Mesenchymal stem cell (in vitro differentiated cells and primary cell): ENCODE measurements at regions not wholly inside any gene's neighbourhood (a gene's known extent, or its start where the extent isn't known, plus 50 kb on each side); places are given as distances from the start of the nearest gene placed in this dataset.

Source experiments
- DNase-seq: peaks from one replicate; pipeline ENCODE4 v3.0.0-alpha.2; 2013
- H2AFZ ChIP-seq: one replicate; pipeline ENCODE4 v1.6.1; 2013; ENCODE audit warnings: low read depth, mild to moderate bottlenecking, control low read depth, inconsistent platforms, low read length, moderate library complexity
- H2AK5ac ChIP-seq: 2 replicates; pipeline ENCODE4 v1.6.1; 2013; ENCODE audit warnings: low read length, moderate library complexity, mild to moderate bottlenecking, inconsistent platforms; ENCODE audit not compliant: severe bottlenecking
- H2BK120ac ChIP-seq: one replicate; pipeline ENCODE4 v1.6.1; 2013; ENCODE audit warnings: low read depth, mild to moderate bottlenecking, inconsistent platforms, low read length, moderate library complexity
- H2BK12ac ChIP-seq, 2 experiments: one replicate each; pipeline ENCODE4 v1.6.1; 2013; ENCODE audit warnings: inconsistent platforms in 2 of 2, low read length in 2 of 2, mild to moderate bottlenecking in 2 of 2, moderate library complexity in 2 of 2, control low read depth in 1 of 2
- H2BK15ac ChIP-seq: one replicate; pipeline ENCODE4 v1.6.1; 2013; ENCODE audit warnings: mild to moderate bottlenecking, low read depth, inconsistent platforms; ENCODE audit not compliant: poor library complexity, severe bottlenecking
- H2BK5ac ChIP-seq: 2 replicates; pipeline ENCODE4 v1.6.1; 2013; ENCODE audit warnings: low read depth, mild to moderate bottlenecking, low read length, control low read depth, inconsistent platforms; ENCODE audit not compliant: poor library complexity, severe bottlenecking
- H3K14ac ChIP-seq, 2 experiments: one replicate each; pipeline ENCODE4 v1.6.1; 2013; ENCODE audit warnings: inconsistent platforms in 2 of 2, low read length in 2 of 2, control low read depth in 1 of 2, mild to moderate bottlenecking in 1 of 2, moderate library complexity in 1 of 2
- H3K18ac ChIP-seq, 2 experiments: one replicate each; pipeline ENCODE4 v1.6.1; 2013; ENCODE audit warnings: inconsistent platforms in 2 of 2, low read length in 2 of 2, control low read depth in 1 of 2, low read depth in 1 of 2, mild to moderate bottlenecking in 1 of 2
- H3K23ac ChIP-seq, 2 experiments: one replicate each; pipeline ENCODE4 v1.6.1; 2013; ENCODE audit warnings: inconsistent platforms in 2 of 2, low read length in 2 of 2, mild to moderate bottlenecking in 2 of 2, moderate library complexity in 2 of 2, control low read depth in 1 of 2
- H3K27ac ChIP-seq: 2 replicates; pipeline ENCODE4 v1.5.1; 2013; ENCODE audit warnings: mild to moderate bottlenecking, moderate library complexity, low read length, control low read depth, inconsistent platforms; ENCODE audit not compliant: poor library complexity, severe bottlenecking
- H3K27me3 ChIP-seq, 2 experiments: 2 replicates each; pipeline versions ENCODE4 v1.6.1 to v1.7.0; 2013; ENCODE audit warnings: low read length in 2 of 2, mild to moderate bottlenecking in 2 of 2, moderate library complexity in 2 of 2, control low read depth in 1 of 2, inconsistent platforms in 1 of 2; ENCODE audit not compliant: control insufficient read depth in 1 of 2, insufficient read depth in 1 of 2
- H3K36me3 ChIP-seq, 2 experiments: 2 replicates each; pipeline versions ENCODE4 v1.6.1 to v1.7.0; 2013; ENCODE audit warnings: low read length in 2 of 2, control low read depth in 1 of 2, inconsistent platforms in 1 of 2, low read depth in 1 of 2, mild to moderate bottlenecking in 1 of 2; ENCODE audit not compliant: insufficient read depth in 2 of 2, control insufficient read depth in 1 of 2
- H3K4ac ChIP-seq, 2 experiments: one replicate each; pipeline ENCODE4 v1.6.1; 2013; ENCODE audit warnings: inconsistent platforms in 2 of 2, low read length in 2 of 2, mild to moderate bottlenecking in 2 of 2, moderate library complexity in 2 of 2, control low read depth in 1 of 2, low read depth in 1 of 2
- H3K4me1 ChIP-seq: 2 replicates; pipeline ENCODE4 v1.6.1; 2013; ENCODE audit warnings: low read depth, low read length, control low read depth; ENCODE audit not compliant: control insufficient read depth, insufficient read depth
- H3K4me2 ChIP-seq: 2 replicates; pipeline ENCODE4 v1.6.1; 2013; ENCODE audit warnings: low read length, mild to moderate bottlenecking, inconsistent platforms; ENCODE audit not compliant: poor library complexity, severe bottlenecking
- H3K4me3 ChIP-seq, 2 experiments: 2 replicates each; pipeline versions ENCODE4 v1.5.1 to v1.7.0; 2013; ENCODE audit warnings: low read length in 2 of 2, mild to moderate bottlenecking in 2 of 2, control low read depth in 1 of 2, low read depth in 1 of 2; ENCODE audit not compliant: insufficient read depth in 1 of 2
- H3K79me1 ChIP-seq: replicated peaks from 2 replicates; pipeline ENCODE4 v1.6.1; 2013; ENCODE audit warnings: mild to moderate bottlenecking, control low read depth, low read length, inconsistent platforms; ENCODE audit not compliant: poor library complexity, severe bottlenecking
- H3K9ac ChIP-seq: 2 replicates; pipeline ENCODE4 v1.7.0; 2013; ENCODE audit warnings: mild to moderate bottlenecking, low read length, moderate library complexity
- H3K9me3 ChIP-seq: 2 replicates; pipeline ENCODE4 v1.7.0; 2013; ENCODE audit warnings: mild to moderate bottlenecking, low read length; ENCODE audit not compliant: control insufficient read depth
- H4K8ac ChIP-seq: one replicate; pipeline ENCODE4 v1.6.1; 2013; ENCODE audit warnings: inconsistent platforms, mild to moderate bottlenecking, low read length, moderate library complexity
- H4K91ac ChIP-seq: one replicate; pipeline ENCODE4 v1.6.1; 2013; ENCODE audit warnings: mild to moderate bottlenecking, low read length, inconsistent platforms
- WGBS: methylation state at CpG from one replicate; pipeline ENCODE4 v1.1.7; 2013; ENCODE audit warnings: mixed read lengths; 5-methylcytosine and 5-hydroxymethylcytosine counted together

- Histone ChIP-seq H4K91ac (no peak overlapping the region), H2AFZ (no peak overlapping the region), H2BK120ac (no peak overlapping the region), H2BK5ac (no peak overlapping the region), H2BK15ac (no peak overlapping the region), H3K36me3 (no peaks in the 10 kb centered on the region), H2BK12ac (no peak overlapping the region), H3K9me3 (no peaks in the 10 kb centered on the region), H3K4me3 (no peak overlapping the region), H3K27ac (no peak overlapping the region), H3K4me1 (no peaks in the 10 kb centered on the region), H3K27me3 (no peaks in the 10 kb centered on the region), H2AK5ac (no peak overlapping the region), H3K9ac (no peak overlapping the region), H4K8ac (no peak overlapping the region), H3K4ac (no peak overlapping the region), H3K14ac (no peak overlapping the region), H3K23ac (no peak overlapping the region), H3K79me1 (no peaks in the 10 kb centered on the region), H3K4me2 (no peak overlapping the region), H3K18ac (no peak overlapping the region)
- no peak for DNase-seq
- 86% methylated on average over 1 of the region's 1 CpG for WGBS
Measured at GRCh38 chr16:63301349-63301748, 1265.1 kb upstream of the CDH8 start.

GRCh38 chr16:63298993-63299392 is 1262.8 kb upstream of the CDH8 start:
- Histone ChIP-seq H2BK120ac (no peak overlapping the region), H2BK12ac (no peak overlapping the region), H3K4me2 (no peak overlapping the region), H3K18ac (no peak overlapping the region), H3K36me3 (no peaks in the 10 kb centered on the region), H2AFZ (no peak overlapping the region), H2AK5ac (no peak overlapping the region), H3K9me3 (no peaks in the 10 kb centered on the region), H3K27ac (no peak overlapping the region), H3K4ac (no peak overlapping the region), H3K27me3 (no peaks in the 10 kb centered on the region), H3K14ac (no peak overlapping the region), H3K79me1 (no peaks in the 10 kb centered on the region), H4K8ac (no peak overlapping the region), H3K4me3 (no peak overlapping the region), H2BK5ac (no peak overlapping the region), H3K9ac (no peak overlapping the region), H3K4me1 (no peaks in the 10 kb centered on the region), H4K91ac (no peak overlapping the region), H3K23ac (no peak overlapping the region), H2BK15ac (no peak overlapping the region)
- DNase-seq: no peak
- no CpG with 5 or more reads among the region's 1 CpG for WGBS

GRCh38 chr16:63292036-63292435 is 1255.8 kb upstream of the CDH8 start:
- Histone ChIP-seq H3K9me3 (no peaks in the 10 kb centered on the region), H3K4me2 (no peak overlapping the region), H2BK120ac (no peak overlapping the region), H3K23ac (no peak overlapping the region), H2AFZ (no peak overlapping the region), H3K18ac (no peak overlapping the region), H3K4ac (no peak overlapping the region), H3K27ac (no peak overlapping the region), H3K9ac (no peak overlapping the region), H2BK15ac (peak overlapping the region; percentile 93), H3K36me3 (no peaks in the 10 kb centered on the region), H3K27me3 (no peaks in the 10 kb centered on the region), H3K79me1 (no peaks in the 10 kb centered on the region), H2AK5ac (no peak overlapping the region), H4K91ac (no peak overlapping the region), H3K14ac (no peak overlapping the region), H3K4me1 (no peaks in the 10 kb centered on the region), H3K4me3 (no peak overlapping the region), H2BK5ac (no peak overlapping the region), H4K8ac (no peak overlapping the region), H2BK12ac (no peak overlapping the region)
- WGBS: 93% methylated on average over 11 of the region's 11 CpGs
- no peak for DNase-seq

- Histone ChIP-seq H3K9me3 (no peaks in the 10 kb centered on the region), H2AFZ (no peak overlapping the region), H2BK15ac (no peak overlapping the region), H2BK12ac (no peak overlapping the region), H3K36me3 (no peaks in the 10 kb centered on the region), H2BK5ac (no peak overlapping the region), H2BK120ac (no peak overlapping the region), H3K4me3 (no peak overlapping the region), H3K79me1 (no peaks in the 10 kb centered on the region), H3K27ac (no peak overlapping the region), H3K14ac (no peak overlapping the region), H4K8ac (no peak overlapping the region), H2AK5ac (no peak overlapping the region), H3K23ac (no peak overlapping the region), H3K27me3 (no peaks in the 10 kb centered on the region), H3K4me2 (no peak overlapping the region), H3K4ac (no peak overlapping the region), H3K9ac (no peak overlapping the region), H4K91ac (no peak overlapping the region), H3K18ac (no peak overlapping the region), H3K4me1 (no peaks in the 10 kb centered on the region)
- 44% methylated on average over 16 of the region's 16 CpGs for WGBS
- DNase-seq: peak; percentile 48
Measured at GRCh38 chr16:63289834-63290460, 1253.7 kb upstream of the CDH8 start.
